GM21390 (cell line): ENCODE measurements at regions not wholly inside any gene's neighbourhood (a gene's known extent, or its start where the extent isn't known, plus 50 kb on each side); places are given as distances from the start of the nearest gene placed in this dataset.

Experiments used
- ATAC-seq: cut with Tn5 transposase; IDR thresholded peaks from one replicate; pipeline ENCODE4 v1.9.1; 2021; ENCODE audit not compliant: unreplicated experiment

DNA sequence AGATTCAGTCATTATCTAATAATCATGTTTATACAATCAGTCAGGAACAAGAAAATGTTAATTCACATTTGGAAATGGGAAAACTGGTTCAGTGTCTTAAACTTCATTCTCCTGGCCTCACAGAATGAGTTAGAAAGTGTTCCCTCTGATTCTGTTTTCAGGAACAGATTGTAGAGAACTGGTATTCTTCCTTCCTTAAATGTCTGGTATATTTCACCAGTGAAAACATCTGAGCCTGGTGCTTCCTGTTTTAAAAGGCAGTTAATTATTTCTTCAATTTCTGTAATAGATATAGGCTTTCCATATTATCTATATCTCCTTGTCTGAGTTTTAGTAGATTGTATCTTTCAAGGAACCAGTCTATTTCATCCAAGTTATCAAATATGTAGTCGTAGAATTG lies 97.1 kb upstream of the TMEM168 start:
- ATAC-seq = no peak

DNA sequence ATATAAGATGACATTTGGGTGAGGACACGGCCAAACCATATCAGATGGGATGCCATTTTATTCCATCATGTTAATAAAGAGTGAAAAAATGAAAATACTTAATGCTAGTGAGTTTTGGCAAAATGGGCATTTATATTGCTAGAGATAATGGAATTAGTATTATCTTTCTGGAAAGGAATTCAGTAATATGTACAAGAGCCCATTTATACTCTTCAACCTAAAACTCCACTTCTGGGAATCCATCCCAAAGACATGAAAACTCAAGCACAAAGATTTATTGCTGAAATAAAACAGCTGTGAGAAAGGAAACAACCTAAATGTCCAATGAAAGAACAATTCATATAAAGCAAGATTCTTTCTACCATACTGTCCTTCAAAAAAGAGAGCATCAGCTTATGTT lies 96.0 kb upstream of the TMEM168 start:
- ATAC-seq = no peak

DNA sequence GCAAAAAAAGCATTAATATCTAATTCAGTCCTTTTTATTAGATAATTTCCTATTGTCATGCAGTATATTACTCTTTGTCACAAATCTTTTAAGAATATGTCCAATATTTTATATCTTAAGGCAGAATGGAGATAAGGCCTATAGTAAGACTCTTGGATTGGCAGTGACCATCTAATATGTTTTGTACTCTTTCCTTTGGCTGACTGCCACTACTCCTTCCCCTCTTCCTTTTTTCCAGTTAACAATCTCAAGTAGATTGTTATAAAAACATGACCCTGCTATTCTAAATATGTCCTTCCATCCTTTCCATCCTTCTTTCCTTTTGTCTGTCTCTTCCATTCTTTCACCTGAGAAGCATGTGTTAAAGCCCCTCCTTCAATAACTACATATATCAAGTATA lies 92.8 kb upstream of the TMEM168 start:
- ATAC-seq = no peak

DNA sequence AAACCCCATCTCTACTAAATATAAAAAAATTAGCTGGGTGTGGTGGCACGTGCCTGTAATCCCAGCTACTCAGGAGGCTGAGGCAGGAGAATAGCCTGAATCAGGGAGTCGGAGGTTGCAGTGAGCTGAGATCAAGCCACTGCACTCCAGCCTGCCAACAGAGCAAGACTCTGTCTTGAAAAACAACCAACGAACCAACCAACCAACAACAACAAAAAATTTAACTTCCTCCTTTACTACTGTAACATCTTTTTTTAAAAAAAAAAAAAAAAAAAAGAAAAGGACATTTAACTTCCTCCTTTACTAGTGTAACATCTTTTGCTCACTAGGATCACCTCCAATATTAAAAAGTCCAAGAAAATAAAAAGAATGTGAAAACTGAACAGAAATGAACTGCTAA lies 92.3 kb upstream of the TMEM168 start:
- no peak for ATAC-seq

DNA sequence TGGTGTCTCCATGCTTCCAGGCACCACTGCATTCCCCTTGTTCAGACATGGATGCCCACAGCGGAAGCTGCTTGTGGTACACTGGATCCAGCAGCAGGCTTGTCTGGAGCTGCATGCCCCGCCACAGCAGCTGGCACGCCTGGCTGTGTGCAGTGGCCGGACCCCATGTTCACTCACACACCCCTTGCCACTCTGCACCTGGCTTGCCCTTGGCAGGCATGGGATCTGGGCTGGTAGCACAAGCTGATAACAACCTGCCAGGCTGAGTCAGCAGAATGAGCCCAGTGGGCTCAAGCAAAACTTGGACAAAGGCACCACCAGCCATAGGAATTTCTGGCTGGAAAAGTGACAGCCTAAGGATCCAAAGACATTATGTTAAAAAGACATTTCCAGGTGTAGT lies 91.8 kb upstream of the TMEM168 start:
- no peak for ATAC-seq

DNA sequence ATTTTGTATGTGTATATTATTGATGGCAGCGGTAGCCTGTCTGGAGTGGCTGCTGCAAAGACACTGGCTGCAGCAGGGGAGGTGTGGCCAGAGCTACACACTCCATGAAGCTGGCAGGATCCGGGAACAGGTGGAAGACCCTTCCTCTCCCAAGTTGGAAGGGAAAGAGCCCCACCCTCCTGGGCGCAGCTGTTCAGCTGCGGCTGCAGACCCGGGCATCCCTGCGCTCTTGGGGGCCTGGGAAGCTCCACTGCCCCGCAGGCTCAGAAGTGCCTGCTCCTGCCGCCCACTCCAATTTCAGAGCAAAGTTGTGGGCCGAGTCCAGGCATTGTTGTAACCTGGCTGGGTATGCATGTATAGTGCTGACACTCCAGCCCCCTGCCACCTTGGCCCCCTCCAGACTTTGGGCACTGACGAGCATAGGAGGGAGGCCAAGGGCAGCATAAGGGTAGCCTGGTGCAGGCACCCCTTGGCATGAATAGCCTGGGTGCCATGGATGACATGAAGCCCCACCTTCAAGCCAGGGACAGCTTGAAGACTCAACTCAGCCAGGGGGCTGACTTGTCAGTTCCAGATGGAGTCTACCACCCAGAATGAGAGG lies 90.7 kb upstream of the TMEM168 start:
- no peak for ATAC-seq

DNA sequence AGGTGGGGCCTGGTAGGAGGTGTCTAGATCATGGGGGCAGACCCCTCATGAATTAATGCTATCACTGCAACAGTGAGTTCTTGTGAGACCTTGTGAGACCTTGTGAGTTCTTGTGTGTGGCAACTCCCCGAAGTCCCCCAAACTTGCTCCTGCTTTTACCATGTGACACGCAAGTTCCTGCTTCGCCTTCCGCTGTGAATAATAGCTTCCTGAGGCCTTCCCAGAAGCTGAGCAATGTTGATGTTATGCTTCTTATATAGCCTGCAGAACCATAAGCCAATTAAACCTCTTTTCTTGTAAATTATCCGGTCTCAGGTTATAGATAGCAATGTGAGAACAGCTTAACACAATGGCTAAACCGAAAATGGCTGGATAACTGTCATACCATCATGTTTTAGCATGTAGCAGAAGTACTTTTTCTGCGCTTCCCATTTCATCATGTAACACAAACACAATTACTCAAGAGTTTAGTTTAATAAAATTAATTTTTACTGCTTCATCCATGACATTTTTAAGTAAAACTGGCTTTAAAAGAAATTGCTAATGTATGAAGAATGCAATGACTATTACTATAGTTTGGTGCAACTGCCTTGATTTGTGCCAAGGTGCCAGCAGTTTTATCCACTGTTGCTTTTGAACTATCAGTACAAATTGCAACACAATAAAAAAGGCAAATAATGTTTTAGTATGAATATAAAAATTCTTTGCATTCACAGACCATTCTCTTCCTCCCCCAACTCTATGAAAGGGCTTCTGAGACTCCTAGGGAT lies 87.7 kb upstream of the TMEM168 start:
- ATAC-seq = no peak

DNA sequence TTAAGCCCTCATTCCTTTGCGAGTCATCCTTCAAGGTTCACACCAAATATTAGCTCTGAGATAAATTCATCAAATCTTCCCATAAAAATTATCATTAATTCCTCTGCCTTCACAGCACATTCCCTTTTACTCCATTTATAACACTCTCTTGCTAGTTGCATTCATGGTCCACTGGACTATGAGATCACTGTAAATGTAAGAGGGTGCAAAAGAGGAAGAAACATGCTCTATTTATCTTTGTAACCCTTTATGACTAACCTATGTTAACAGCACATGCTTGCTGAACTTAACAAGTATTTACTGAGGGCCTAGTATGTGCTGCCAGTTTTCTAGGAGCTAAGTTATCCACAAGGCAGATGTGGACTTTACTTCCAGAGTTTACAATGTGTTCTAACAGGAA lies 86.7 kb upstream of the TMEM168 start:
- ATAC-seq = no peak

DNA sequence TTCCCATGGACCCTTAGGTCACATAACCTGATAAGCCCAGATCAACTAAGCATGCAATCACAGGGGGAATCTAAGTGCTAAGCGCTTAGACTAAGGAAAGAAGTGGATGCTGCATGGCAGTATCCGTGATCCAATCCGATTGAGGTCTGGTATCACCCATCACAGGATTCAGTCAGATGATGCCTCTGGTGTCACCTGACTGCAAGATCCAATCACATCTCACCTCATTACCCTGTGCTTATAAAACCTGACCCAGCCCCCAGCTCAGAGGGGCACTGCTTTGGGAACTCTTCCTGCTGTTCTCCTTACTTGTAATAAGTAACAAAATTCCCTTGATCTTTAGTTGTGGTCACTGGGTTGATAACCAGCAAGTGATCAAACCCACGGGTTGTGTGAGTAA lies 84.7 kb upstream of the TMEM168 start:
- no peak for ATAC-seq

DNA sequence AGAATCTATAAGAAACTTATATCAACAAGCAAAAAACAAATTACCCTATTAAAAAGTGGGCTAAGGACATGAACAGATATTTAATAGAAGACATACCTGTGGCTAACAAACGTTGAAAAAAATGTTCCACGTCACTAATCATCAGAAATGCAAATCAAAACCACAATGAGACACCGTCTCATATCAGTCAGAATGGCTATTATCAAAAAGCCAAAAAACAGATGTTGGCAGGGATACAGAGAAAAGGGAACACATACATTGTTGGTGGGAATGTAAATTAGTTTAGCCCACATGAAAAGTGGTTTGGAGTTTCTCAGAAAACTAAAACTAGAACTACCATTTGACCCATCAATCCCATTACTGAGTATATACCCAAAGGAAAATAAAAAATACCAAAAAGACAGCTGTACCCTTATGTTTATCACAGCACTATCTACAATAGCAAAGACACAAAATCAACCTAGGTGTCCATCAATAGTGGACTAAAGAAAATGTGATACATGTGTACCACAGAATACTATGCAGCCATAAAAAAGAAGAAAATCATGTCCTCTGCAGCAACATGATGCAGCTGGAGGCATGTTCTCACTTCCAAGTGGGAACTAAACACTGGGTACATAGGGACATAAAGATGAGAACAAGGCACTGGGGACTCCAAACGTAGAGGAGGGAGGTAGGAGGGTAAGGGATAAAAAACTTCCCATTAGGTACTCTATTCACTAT lies 83.8 kb upstream of the TMEM168 start:
- ATAC-seq = peak; percentile 49

DNA sequence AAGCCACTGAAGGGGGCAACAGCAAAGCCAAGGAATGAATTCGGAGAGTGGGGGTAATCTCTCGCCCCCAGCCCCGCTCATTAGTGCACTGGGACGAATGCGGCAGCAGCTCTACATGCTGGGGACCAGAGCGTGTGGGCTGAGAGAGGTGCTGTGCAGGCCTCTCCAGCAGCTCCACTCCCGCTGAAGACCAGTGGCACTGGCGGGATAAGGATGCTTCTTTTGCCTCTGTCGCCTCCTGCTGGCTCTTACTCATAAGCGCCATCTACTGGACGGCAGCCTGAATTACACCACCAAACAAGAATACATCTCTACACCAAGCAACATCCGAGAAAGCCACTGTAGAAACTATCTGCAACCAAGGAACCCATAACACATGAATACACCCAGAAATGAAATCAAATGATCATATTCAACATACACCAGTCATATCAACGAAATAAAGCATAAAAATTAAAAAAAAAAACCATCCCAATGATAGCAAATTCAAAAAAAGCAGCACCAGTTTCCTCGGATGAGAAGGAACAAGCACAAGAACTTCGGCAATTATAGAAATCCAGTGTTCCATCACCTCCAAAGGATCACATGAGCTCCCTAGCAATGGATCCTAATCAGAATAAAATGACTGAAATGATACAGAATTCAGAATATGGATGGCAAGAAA lies 79.0 kb upstream of the TMEM168 start:
- ATAC-seq = peak; percentile 43

DNA sequence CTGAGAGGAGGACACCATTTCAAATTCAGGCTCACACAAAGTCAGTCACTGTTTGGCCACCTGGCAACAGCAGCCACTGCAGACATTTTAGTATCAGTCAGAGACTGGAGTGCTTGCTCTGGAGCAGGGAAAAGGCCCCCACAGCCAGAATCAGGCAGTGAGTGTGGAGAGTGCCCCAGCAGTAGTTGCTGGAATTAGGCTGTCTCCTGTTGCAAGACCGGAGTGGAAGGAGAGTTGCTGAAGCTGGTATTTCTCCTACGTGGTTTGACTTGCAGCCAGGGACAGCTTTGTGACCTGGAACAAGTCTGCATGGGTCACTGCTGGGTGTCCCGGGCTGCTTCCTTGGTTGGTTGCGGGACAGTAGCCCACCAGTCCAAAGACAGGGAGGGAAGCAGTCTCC lies 78.4 kb upstream of the TMEM168 start:
- ATAC-seq = no peak

DNA sequence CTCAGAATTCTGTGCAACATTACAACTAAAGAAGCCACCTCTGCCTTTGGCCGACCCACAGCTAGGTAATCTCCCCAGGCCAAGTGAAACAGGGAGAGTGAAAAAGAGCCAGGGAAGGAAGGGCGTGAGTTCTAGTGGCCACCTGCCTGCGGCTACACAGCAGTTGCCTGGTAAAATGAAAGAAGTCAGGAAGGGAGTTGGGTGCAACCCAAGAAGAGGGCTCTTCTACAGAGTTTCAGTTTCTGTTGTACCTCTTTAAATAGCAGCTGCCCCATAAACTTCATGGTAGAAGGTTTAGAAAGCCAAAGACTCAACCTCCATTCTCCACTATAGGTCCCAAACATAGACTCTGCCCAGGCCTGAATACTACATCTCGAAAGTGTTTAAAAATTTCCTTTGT lies 76.2 kb upstream of the TMEM168 start:
- ATAC-seq = peak; percentile 96

DNA sequence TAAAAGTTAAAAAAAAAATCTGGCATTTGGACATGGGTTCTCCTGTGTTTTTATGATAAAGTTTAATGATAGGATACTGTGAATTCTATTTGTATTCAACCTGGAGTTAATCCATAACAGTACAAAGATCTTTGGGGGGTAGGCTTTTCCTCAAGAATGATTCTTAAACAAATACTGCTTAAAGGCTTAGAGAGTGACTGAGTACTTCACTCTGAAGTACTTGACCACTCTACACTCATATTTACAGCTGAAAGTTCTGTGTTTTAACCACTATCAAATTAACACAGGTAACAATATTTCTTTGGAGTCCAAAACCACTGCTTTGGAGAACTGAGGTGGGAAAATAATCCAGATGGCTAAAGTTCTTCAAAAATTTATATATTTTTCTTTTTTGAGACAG lies 74.2 kb upstream of the TMEM168 start:
- ATAC-seq = no peak

DNA sequence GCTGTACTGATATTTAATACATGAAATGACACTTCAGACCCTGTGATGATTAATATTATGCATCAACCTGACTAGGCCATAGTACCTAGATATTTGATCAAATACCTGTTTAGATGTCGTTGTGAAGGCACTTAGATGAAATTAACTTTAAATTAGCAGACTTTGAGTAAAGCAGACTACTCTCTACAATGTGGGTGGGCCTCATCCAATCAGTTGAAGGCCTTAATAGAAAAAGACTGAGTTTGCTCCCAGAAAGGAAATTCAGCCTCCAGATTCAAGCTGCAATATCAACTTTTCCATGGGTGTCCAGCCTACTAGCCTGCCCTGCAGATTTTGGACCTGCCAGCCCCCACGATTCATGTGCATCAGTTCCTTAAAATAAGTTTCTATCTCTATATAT lies 68.6 kb upstream of the TMEM168 start:
- ATAC-seq = no peak

DNA sequence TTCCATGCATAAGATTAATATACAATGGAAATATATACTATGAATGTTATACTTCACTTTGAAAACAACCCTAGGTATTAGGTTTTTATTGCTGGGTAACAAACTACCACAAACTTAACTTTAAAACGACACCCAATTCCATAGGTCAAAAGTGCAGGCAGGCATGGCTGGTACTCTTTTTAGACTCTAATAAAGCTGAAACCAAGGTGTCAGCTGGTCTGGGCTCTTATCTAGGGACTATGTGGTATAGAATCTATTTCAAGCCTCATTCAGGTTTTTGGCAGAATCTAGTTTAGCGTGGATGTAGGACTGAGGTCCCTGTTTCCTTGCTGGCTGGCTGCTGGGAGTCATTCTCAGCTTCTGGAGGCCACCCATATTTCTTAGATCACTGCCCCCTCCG lies 65.0 kb upstream of the TMEM168 start:
- no peak for ATAC-seq

DNA sequence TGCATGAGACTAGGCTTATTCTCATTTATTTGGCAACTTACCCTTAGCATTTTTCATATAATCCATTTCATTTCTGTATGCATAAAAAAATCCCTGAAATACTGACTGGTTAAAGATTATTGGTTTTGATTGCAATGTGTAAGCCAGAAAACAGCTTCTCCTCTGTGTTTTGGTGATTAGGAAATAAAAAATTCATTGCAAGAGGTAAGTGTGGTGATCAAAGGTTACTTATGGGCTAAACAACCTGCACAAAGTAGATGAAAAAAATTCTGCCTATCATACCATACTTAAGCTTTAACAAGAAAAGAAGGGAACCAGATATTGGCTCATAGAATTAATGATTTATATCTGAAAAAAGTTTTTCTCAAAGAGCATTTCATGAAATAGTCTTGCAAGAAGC lies 64.0 kb upstream of the TMEM168 start:
- no peak for ATAC-seq

DNA sequence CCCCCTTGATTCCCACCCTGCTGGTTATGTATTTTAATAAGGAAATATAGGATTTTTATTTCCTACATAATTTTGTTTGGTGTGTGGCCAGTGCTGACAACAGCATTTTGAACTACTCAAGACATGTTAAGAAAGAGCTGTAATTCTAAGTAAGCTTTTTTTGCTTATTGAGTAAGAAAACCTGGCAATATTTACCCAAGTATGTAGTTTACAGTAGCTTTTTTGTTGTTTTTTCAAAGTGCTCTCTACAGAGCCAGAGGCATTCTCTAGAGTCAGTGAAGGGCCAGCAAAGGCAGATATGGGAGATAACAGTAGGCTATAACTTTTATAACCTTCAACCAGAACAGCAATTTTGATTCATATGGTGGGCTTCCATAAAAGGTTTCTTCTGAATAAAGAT lies 63.2 kb upstream of the TMEM168 start:
- no peak for ATAC-seq

DNA sequence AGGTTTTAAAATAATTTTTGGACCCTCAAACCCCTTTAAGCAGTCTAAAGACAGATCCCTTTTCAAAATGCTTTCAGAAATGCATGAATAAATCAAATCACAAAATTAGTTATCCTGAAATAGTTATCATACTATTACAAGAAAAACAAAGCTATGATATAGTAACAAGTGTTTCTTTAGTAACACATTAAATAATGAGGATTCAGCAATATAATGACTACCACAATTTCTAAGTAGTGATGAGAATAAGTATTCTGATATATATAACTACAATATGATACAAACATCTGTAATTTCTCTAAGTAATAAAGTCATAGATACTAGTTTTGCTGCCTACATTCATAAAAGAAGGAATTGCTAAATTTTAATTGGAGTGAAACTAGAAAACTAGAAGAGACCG lies 53.0 kb upstream of the TMEM168 start:
- no peak for ATAC-seq
